Endodermal cell (in vitro differentiated cells): ENCODE measurements at regions not wholly inside any gene's neighbourhood (a gene's known extent, or its start where the extent isn't known, plus 50 kb on each side); places are given as distances from the start of the nearest gene placed in this dataset.
"Not testable (repeated sequence)": the region's sequence is repeated elsewhere in the genome, so short reads cannot be mapped to it uniquely, and the experiment has no call there.

Experiments
- DNase-seq: peaks from one replicate; pipeline ENCODE4 v3.0.0-alpha.2; 2017
- H3K27ac ChIP-seq: 2 replicates; pipeline ENCODE4 v1.5.1; 2013; ENCODE audit warnings: mild to moderate bottlenecking, low read depth, low read length, moderate library complexity
- H3K27me3 ChIP-seq: 2 replicates; pipeline ENCODE4 v1.6.1; 2013; ENCODE audit warnings: mild to moderate bottlenecking, low read length, moderate library complexity; ENCODE audit not compliant: insufficient read depth, control insufficient read depth, poor library complexity, severe bottlenecking
- H3K36me3 ChIP-seq: 2 replicates; pipeline ENCODE4 v1.7.0; 2013; ENCODE audit warnings: mild to moderate bottlenecking, low read length, moderate library complexity; ENCODE audit not compliant: control insufficient read depth, insufficient read depth
- H3K4me1 ChIP-seq: one replicate; pipeline ENCODE4 v1.7.0; 2013; ENCODE audit warnings: low read length; ENCODE audit not compliant: control insufficient read depth, insufficient read depth
- H3K4me3 ChIP-seq: 2 replicates; pipeline ENCODE4 v1.5.1; 2013; ENCODE audit warnings: mild to moderate bottlenecking, low read length, moderate library complexity
- H3K9ac ChIP-seq: 2 replicates; pipeline ENCODE4 v1.6.1; 2013; ENCODE audit warnings: mild to moderate bottlenecking, low read length, moderate library complexity; ENCODE audit not compliant: poor library complexity, severe bottlenecking; ENCODE audit errors: extremely low read depth
- H3K9me3 ChIP-seq: 2 replicates; pipeline ENCODE4 v1.6.1; 2013; ENCODE audit warnings: mild to moderate bottlenecking, low read length, moderate library complexity; ENCODE audit not compliant: control insufficient read depth
- H3K27ac Mint-ChIP-seq: 2 replicates; pipeline ENCODE4 v1.8.0; 2020; ENCODE audit warnings: mixed read lengths
- H3K27me3 Mint-ChIP-seq: 2 replicates; pipeline ENCODE4 v1.8.0; 2021; ENCODE audit warnings: mild to moderate bottlenecking, mixed read lengths; ENCODE audit not compliant: insufficient read depth
- H3K36me3 Mint-ChIP-seq: 2 replicates; pipeline ENCODE4 v1.8.0; 2020; ENCODE audit warnings: low read depth, mixed read lengths
- H3K4me1 Mint-ChIP-seq: 2 replicates; pipeline ENCODE4 v1.8.0; 2020; ENCODE audit warnings: mixed read lengths
- H3K4me3 Mint-ChIP-seq: 2 replicates; pipeline ENCODE4 v1.8.0; 2020; ENCODE audit warnings: mild to moderate bottlenecking, moderate library complexity, mixed read lengths
- H3K9me3 Mint-ChIP-seq: 2 replicates; pipeline ENCODE4 v1.8.0; 2020; ENCODE audit warnings: mild to moderate bottlenecking, mixed read lengths
- CTCF ChIP-seq: fragments of 200-600 bp; sonication (generic); conservative IDR thresholded peaks from 2 replicates; pipeline ENCODE4 v1.5.0; 2021; ENCODE audit warnings: antibody characterized with exemption, mild to moderate bottlenecking
- WGBS, 2 experiments: methylation state at CpG; one replicate each; pipeline versions ENCODE4 v1.1.5 to v1.1.7; 2013; ENCODE audit warnings: missing lambda C conversion rate in 2 of 2, mixed read lengths in 1 of 2; ENCODE audit not compliant: insufficient coverage in 1 of 2, insufficient read length in 1 of 2; 5-methylcytosine and 5-hydroxymethylcytosine counted together

- H3K36me3 Mint-ChIP-seq: no peaks in the 10 kb centered on the region
- TF ChIP-seq CTCF: no peak
Measured at GRCh38 chr13:75175575-75175974, 306.4 kb downstream of the TBC1D4 start.

DNA sequence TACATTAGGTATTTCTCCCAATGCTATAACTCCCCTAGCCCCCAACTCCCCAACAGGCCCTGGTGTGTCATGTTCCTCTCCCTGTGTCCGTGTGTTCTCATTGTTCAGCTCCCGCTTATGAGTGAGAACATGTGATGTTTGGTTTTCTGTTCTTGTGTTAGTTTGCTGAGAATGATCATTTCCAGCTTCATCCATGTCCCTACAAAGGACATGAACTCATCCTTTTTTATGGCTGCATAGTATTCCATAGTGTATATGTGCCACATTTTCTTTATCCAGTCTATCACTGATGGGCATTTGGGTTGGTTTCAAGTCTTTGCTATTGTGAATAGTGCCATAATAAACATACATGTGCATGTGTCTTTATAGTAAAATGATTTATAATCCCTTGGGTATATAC, 306.9 kb downstream of the TBC1D4 start:
- WGBS, 2 experiments: 100% methylated on average over 1 of the region's 2 CpGs; no CpG with 5 or more reads in 1 of the 2 experiments
- not testable (repeated sequence) for H3K9me3 ChIP-seq, DNase-seq, H3K27me3 ChIP-seq, H3K9me3 Mint-ChIP-seq, H3K4me1 ChIP-seq, H3K4me3 Mint-ChIP-seq, H3K36me3 Mint-ChIP-seq, H3K9ac ChIP-seq, H3K36me3 ChIP-seq, H3K4me3 ChIP-seq, H3K4me1 Mint-ChIP-seq, H3K27ac Mint-ChIP-seq, H3K27me3 Mint-ChIP-seq, H3K27ac ChIP-seq

More at GRCh38 chr13:75175575-75175974, 306.4 kb downstream of the TBC1D4 start:
- H3K4me3 ChIP-seq: no peak overlapping the region
- no peaks in the 10 kb centered on the region for H3K9me3 ChIP-seq
- no peaks in the 10 kb centered on the region for H3K4me1 ChIP-seq
- no peak overlapping the region for H3K27ac ChIP-seq
- H3K27me3 ChIP-seq: no peaks in the 10 kb centered on the region
- no peak overlapping the region for H3K9ac ChIP-seq
- H3K4me3 Mint-ChIP-seq: no peak overlapping the region
- H3K36me3 ChIP-seq: no peaks in the 10 kb centered on the region
- no peaks in the 10 kb centered on the region for H3K4me1 Mint-ChIP-seq
- no peak overlapping the region for H3K27ac Mint-ChIP-seq
- no peaks in the 10 kb centered on the region for H3K27me3 Mint-ChIP-seq
- H3K9me3 Mint-ChIP-seq: peaks cover 3% of the 10 kb centered on the region
- 89 to 100% methylated on average over 1 to 2 of the region's 2 CpGs for WGBS, 2 experiments
- no peak for DNase-seq

GRCh38 chr13:75174481-75174880, 307.5 kb downstream of the TBC1D4 start:
- TF ChIP-seq CTCF: no peak
- WGBS, 2 experiments: 96% methylated on average over 3 of the region's 3 CpGs; no CpG with 5 or more reads in 1 of the 2 experiments
- Mint-ChIP-seq H3K36me3 (no peaks in the 10 kb centered on the region), H3K27me3 (no peaks in the 10 kb centered on the region), H3K27ac (no peak overlapping the region), H3K9me3 (peaks cover 3% of the 10 kb centered on the region), H3K4me1 (no peaks in the 10 kb centered on the region), H3K4me3 (no peak overlapping the region)
- Histone ChIP-seq H3K36me3 (no peaks in the 10 kb centered on the region), H3K9me3 (no peaks in the 10 kb centered on the region), H3K9ac (no peak overlapping the region), H3K27ac (no peak overlapping the region), H3K4me3 (no peak overlapping the region), H3K27me3 (no peaks in the 10 kb centered on the region), H3K4me1 (no peaks in the 10 kb centered on the region)
- no peak for DNase-seq
